SU-DHL-6 (cell line): ENCODE measurements at regions not wholly inside any gene's neighbourhood (a gene's known extent, or its start where the extent isn't known, plus 50 kb on each side); places are given as distances from the start of the nearest gene placed in this dataset.

Experiments used
- H2AFZ ChIP-seq: fragments of 200-600 bp; sonication (generic); 2 replicates; pipeline ENCODE4 v1.6.1; 2014; ENCODE audit warnings: low read depth, mild to moderate bottlenecking, moderate library complexity, mixed read lengths, antibody characterized with exemption, low read length; ENCODE audit not compliant: severe bottlenecking
- H3F3A ChIP-seq: fragments of 200-600 bp; shearing (Covaris generic); 2 replicates; pipeline ENCODE4 v1.6.0; 2016; ENCODE audit warnings: antibody characterized with exemption, mild to moderate bottlenecking; ENCODE audit not compliant: insufficient read depth
- H3K27ac ChIP-seq: fragments of 200-600 bp; sonication (generic); 2 replicates; pipeline ENCODE4 v1.5.1; 2016; ENCODE audit warnings: low read depth, mild to moderate bottlenecking, low read length, moderate library complexity, mixed read lengths
- H3K27me3 ChIP-seq: fragments of 200-600 bp; sonication (generic), shearing (Covaris generic); 2 replicates; pipeline ENCODE4 v1.6.0; 2014; ENCODE audit warnings: mild to moderate bottlenecking, low read length
- H3K36me3 ChIP-seq: fragments of 200-600 bp; sonication (generic); 2 replicates; pipeline ENCODE4 v1.6.1; 2014; ENCODE audit warnings: mild to moderate bottlenecking, low read length, mixed read lengths
- H3K4me2 ChIP-seq: fragments of 300-600, 200-600 bp; shearing (Covaris generic), sonication (generic); 2 replicates; pipeline ENCODE4 v1.6.0; 2014; ENCODE audit warnings: low read length, low read depth, mild to moderate bottlenecking; ENCODE audit not compliant: poor library complexity, severe bottlenecking
- H3K4me3 ChIP-seq: fragments of 200-600 bp; sonication (generic); 2 replicates; pipeline ENCODE4 v1.5.1; 2014; ENCODE audit warnings: antibody characterized with exemption, low read length, mild to moderate bottlenecking, mixed read lengths; ENCODE audit not compliant: insufficient read depth, poor library complexity, severe bottlenecking
- H3K79me2 ChIP-seq: fragments of 200-600 bp; sonication (generic); 2 replicates; pipeline ENCODE4 v1.6.1; 2014; ENCODE audit warnings: mild to moderate bottlenecking, low read length, moderate library complexity; ENCODE audit not compliant: insufficient read depth
- H3K9ac ChIP-seq: fragments of 200-600 bp; sonication (generic); 2 replicates; pipeline ENCODE4 v1.7.0; 2014; ENCODE audit warnings: mild to moderate bottlenecking, low read length
- H3K9me2 ChIP-seq: fragments of 200-600 bp; sonication (generic); replicated peaks from 2 replicates; pipeline ENCODE4 v1.6.1; 2014; ENCODE audit warnings: low read length; ENCODE audit not compliant: insufficient read depth
- H3K9me3 ChIP-seq: fragments of 200-600 bp; sonication (generic); 2 replicates; pipeline ENCODE4 v1.6.1; 2014; ENCODE audit warnings: low read length, mixed read lengths; ENCODE audit not compliant: insufficient read depth
- H4K20me1 ChIP-seq: fragments of 200-600 bp; sonication (generic); 2 replicates; pipeline ENCODE4 v1.6.1; 2014; ENCODE audit warnings: low read depth, mild to moderate bottlenecking, antibody characterized with exemption, low read length, moderate library complexity, mixed read lengths
- CTCF ChIP-seq: fragments of 200-600 bp; sonication (generic); IDR thresholded peaks from one replicate; pipeline ENCODE4 v1.5.1; 2017; ENCODE audit warnings: antibody characterized with exemption, mild to moderate bottlenecking, low read length, moderate library complexity; ENCODE audit not compliant: insufficient read depth, poor library complexity, severe bottlenecking
- EZH2phosphoT487 ChIP-seq: fragments of 200-600 bp; sonication (generic), shearing (Covaris generic); conservative IDR thresholded peaks from 2 replicates; pipeline ENCODE4 v1.6.1; 2018; ENCODE audit warnings: mild to moderate bottlenecking, antibody characterized with exemption, low read length, moderate library complexity, mixed read lengths

GRCh38 chr15:25932696-25933095 is 69.6 kb upstream of the ATP10A start:
- no peaks in the 10 kb centered on the region for H3K9me2 ChIP-seq
- no peaks in the 10 kb centered on the region for H3K36me3 ChIP-seq
- H3K9ac ChIP-seq = no peak overlapping the region
- no peak overlapping the region for H3K4me3 ChIP-seq
- no peaks in the 10 kb centered on the region for H3K79me2 ChIP-seq
- no peak overlapping the region for H3K4me2 ChIP-seq
- H2AFZ ChIP-seq = no peak overlapping the region
- no peaks in the 10 kb centered on the region for H3K9me3 ChIP-seq
- H3F3A ChIP-seq = no peaks in the 10 kb centered on the region
- TF ChIP-seq EZH2phosphoT487 (no peak), CTCF (no peak)
- H4K20me1 ChIP-seq = no peaks in the 10 kb centered on the region
- no peak overlapping the region for H3K27ac ChIP-seq
- no peaks in the 10 kb centered on the region for H3K27me3 ChIP-seq

GRCh38 chr15:25931851-25932250 is 68.7 kb upstream of the ATP10A start:
- no peak overlapping the region for H3K9ac ChIP-seq
- no peak overlapping the region for H3K4me2 ChIP-seq
- no peak overlapping the region for H3K4me3 ChIP-seq
- H3K79me2 ChIP-seq = no peaks in the 10 kb centered on the region
- H3K27ac ChIP-seq = no peak overlapping the region
- no peak for TF ChIP-seq CTCF
- no peak for TF ChIP-seq EZH2phosphoT487
- H3K9me3 ChIP-seq = no peaks in the 10 kb centered on the region
- no peaks in the 10 kb centered on the region for H3K27me3 ChIP-seq
- no peaks in the 10 kb centered on the region for H4K20me1 ChIP-seq
- H3K36me3 ChIP-seq = no peaks in the 10 kb centered on the region
- no peaks in the 10 kb centered on the region for H3K9me2 ChIP-seq
- H2AFZ ChIP-seq = no peak overlapping the region
- H3F3A ChIP-seq = no peaks in the 10 kb centered on the region

GRCh38 chr15:25930931-25931330 is 67.8 kb upstream of the ATP10A start:
- H3K36me3 ChIP-seq = no peaks in the 10 kb centered on the region
- no peak overlapping the region for H3K4me3 ChIP-seq
- H3K27me3 ChIP-seq = no peaks in the 10 kb centered on the region
- H3K9ac ChIP-seq = no peak overlapping the region
- no peak overlapping the region for H2AFZ ChIP-seq
- no peaks in the 10 kb centered on the region for H4K20me1 ChIP-seq
- no peaks in the 10 kb centered on the region for H3F3A ChIP-seq
- no peaks in the 10 kb centered on the region for H3K9me3 ChIP-seq
- TF ChIP-seq CTCF (no peak), EZH2phosphoT487 (no peak)
- H3K79me2 ChIP-seq = no peaks in the 10 kb centered on the region
- no peak overlapping the region for H3K27ac ChIP-seq
- H3K4me2 ChIP-seq = no peak overlapping the region
- H3K9me2 ChIP-seq = no peaks in the 10 kb centered on the region
